ENCODE measurements at regions not wholly inside any gene's neighbourhood (a gene's known extent, or its start where the extent isn't known, plus 50 kb on each side); places are given as distances from the start of the nearest gene placed in this dataset.

GRCh38 chr10:78572565-78572964 lies 496.2 kb upstream of the ZMIZ1 start:
- Mint-ChIP-seq H3K4me1 (ENCODE audit: unreplicated experiment) (peaks cover 3% of the 10 kb centered on the region), H3K4me3 (ENCODE audit: unreplicated experiment) (no peak overlapping the region), H3K27me3 (ENCODE audit: unreplicated experiment) (peaks cover 8% of the 10 kb centered on the region), H3K36me3 (ENCODE audit: low read depth, unreplicated experiment) (no peaks in the 10 kb centered on the region), H3K27ac (ENCODE audit: unreplicated experiment) (no peak overlapping the region), H3K9me3 (ENCODE audit: unreplicated experiment) (no peaks in the 10 kb centered on the region)
- no peak for DNase-seq (ENCODE audit: low spot score)
- TF ChIP-seq, protein P1, sequence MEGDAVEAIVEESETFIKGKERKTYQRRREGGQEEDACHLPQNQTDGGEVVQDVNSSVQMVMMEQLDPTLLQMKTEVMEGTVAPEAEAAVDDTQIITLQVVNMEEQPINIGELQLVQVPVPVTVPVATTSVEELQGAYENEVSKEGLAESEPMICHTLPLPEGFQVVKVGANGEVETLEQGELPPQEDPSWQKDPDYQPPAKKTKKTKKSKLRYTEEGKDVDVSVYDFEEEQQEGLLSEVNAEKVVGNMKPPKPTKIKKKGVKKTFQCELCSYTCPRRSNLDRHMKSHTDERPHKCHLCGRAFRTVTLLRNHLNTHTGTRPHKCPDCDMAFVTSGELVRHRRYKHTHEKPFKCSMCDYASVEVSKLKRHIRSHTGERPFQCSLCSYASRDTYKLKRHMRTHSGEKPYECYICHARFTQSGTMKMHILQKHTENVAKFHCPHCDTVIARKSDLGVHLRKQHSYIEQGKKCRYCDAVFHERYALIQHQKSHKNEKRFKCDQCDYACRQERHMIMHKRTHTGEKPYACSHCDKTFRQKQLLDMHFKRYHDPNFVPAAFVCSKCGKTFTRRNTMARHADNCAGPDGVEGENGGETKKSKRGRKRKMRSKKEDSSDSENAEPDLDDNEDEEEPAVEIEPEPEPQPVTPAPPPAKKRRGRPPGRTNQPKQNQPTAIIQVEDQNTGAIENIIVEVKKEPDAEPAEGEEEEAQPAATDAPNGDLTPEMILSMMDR (IDR thresholded peaks at IDR 0.05; ENCODE audit: unreplicated experiment), result no peak

- Mint-ChIP-seq H3K27ac (ENCODE audit: unreplicated experiment) (no peak overlapping the region), H3K36me3 (ENCODE audit: low read depth, unreplicated experiment) (no peaks in the 10 kb centered on the region), H3K9me3 (ENCODE audit: unreplicated experiment) (no peaks in the 10 kb centered on the region), H3K27me3 (ENCODE audit: unreplicated experiment) (peaks cover 8% of the 10 kb centered on the region), H3K4me3 (ENCODE audit: unreplicated experiment) (no peak overlapping the region), H3K4me1 (ENCODE audit: unreplicated experiment) (peaks cover 3% of the 10 kb centered on the region)
- no peak for DNase-seq (ENCODE audit: low spot score)
- TF ChIP-seq, protein P1 (IDR thresholded peaks at IDR 0.05; ENCODE audit: unreplicated experiment), result no peak
Measured at GRCh38 chr10:78574547-78574946, 494.2 kb upstream of the ZMIZ1 start.

DNA sequence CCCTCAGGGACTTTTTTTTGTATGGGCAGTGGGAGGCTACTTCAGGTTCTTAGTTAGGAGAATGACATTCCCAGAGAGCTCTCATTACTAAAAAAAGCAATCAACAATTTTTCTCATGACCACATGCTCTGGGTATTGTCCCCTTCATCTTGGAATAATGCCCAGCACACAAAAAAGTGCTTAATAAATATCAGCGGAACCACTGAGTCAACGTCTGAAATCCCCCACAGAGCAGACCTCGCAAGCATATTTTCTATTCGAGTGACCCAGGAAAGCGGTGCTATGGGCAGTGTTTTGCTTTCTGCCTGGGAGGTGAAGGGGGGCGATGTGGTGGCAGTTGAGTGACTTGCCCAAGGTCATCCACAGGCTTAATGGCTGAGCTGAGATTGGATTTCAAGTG lies 493.4 kb upstream of the ZMIZ1 start:
- Mint-ChIP-seq H3K27me3 (ENCODE audit: unreplicated experiment) (peaks cover 8% of the 10 kb centered on the region), H3K36me3 (ENCODE audit: low read depth, unreplicated experiment) (no peaks in the 10 kb centered on the region), H3K9me3 (ENCODE audit: unreplicated experiment) (no peaks in the 10 kb centered on the region), H3K4me3 (ENCODE audit: unreplicated experiment) (no peak overlapping the region), H3K4me1 (ENCODE audit: unreplicated experiment) (peaks cover 3% of the 10 kb centered on the region), H3K27ac (ENCODE audit: unreplicated experiment) (no peak overlapping the region)
- no peak for DNase-seq (ENCODE audit: low spot score)
- TF ChIP-seq, protein P1 (IDR thresholded peaks at IDR 0.05; ENCODE audit: unreplicated experiment), result no peak

GRCh38 chr10:78576276-78576675 lies 492.5 kb upstream of the ZMIZ1 start:
- Mint-ChIP-seq H3K9me3 (ENCODE audit: unreplicated experiment) (no peaks in the 10 kb centered on the region), H3K36me3 (ENCODE audit: low read depth, unreplicated experiment) (no peaks in the 10 kb centered on the region), H3K27ac (ENCODE audit: unreplicated experiment) (no peak overlapping the region), H3K4me3 (ENCODE audit: unreplicated experiment) (no peak overlapping the region), H3K27me3 (ENCODE audit: unreplicated experiment) (peaks cover 8% of the 10 kb centered on the region), H3K4me1 (ENCODE audit: unreplicated experiment) (no peaks in the 10 kb centered on the region)
- TF ChIP-seq, protein P1 (IDR thresholded peaks at IDR 0.05; ENCODE audit: unreplicated experiment), result no peak
- no peak for DNase-seq (ENCODE audit: low spot score)

DNA sequence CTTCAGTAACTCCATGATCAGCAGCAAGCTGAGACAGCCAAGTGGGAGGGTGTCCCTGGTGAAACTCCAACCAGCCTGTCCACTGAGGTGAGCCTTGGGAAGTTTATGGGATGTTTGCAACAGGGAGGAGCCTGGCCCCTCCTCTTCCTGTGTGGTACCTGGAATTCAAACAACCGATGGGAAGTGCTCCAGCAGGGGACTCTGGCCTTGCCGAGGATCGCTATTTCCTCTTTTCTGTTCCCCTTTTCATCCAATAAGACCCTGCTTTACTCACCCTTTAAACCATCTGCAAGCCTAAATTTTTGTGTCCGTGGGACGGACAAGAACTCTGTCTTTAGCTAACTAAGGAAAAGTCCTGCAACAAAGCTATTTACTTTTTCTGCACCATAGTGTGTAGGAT lies 491.1 kb upstream of the ZMIZ1 start:
- H3K27me3 Mint-ChIP-seq (ENCODE audit: unreplicated experiment), result peaks cover 5% of the 10 kb centered on the region
- DNase-seq (ENCODE audit: low spot score), result no peak
- H3K4me3 Mint-ChIP-seq (ENCODE audit: unreplicated experiment), result no peak overlapping the region
- TF ChIP-seq, protein P1 (IDR thresholded peaks at IDR 0.05; ENCODE audit: unreplicated experiment), result no peak
- no peak overlapping the region for H3K27ac Mint-ChIP-seq (ENCODE audit: unreplicated experiment)
- no peaks in the 10 kb centered on the region for H3K9me3 Mint-ChIP-seq (ENCODE audit: unreplicated experiment)
- no peaks in the 10 kb centered on the region for H3K4me1 Mint-ChIP-seq (ENCODE audit: unreplicated experiment)
- no peaks in the 10 kb centered on the region for H3K36me3 Mint-ChIP-seq (ENCODE audit: low read depth, unreplicated experiment)
